ENCODE measurements at regions not wholly inside any gene's neighbourhood (a gene's known extent, or its start where the extent isn't known, plus 50 kb on each side); places are given as distances from the start of the nearest gene placed in this dataset.

DNA sequence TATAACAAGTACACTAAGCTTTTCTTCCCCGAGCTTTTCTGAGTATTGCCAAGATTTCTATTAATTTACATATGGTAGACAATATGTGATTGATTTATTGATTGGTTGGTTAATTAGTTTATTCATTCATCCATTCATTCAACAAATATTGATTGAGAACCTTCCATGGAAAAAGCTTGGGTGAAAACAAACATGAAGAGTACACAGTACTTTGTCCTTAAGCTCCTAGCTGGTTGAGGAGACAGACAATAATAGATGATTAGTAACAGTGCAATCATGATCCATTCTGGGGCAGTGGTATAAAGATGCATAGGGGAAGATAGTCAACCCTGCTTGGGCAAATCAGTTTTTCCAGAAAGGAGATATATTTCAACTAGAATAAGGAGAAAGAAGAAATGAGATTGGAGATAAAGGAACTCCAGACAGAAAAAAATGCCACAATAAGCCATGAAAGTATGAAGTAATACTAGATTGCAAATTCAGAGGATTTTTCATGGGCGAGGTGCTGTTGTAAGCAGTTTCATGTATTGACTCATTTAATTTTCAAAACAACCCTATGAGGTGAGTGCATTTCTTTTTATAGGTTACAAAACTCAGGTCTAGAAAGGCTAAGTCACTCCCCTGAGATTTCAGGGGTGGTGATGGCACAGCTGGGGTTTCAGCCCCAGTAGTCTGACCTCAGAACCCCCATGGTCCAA, 129.5 kb downstream of the RND3 start:
- H3K27ac ChIP-seq (ENCODE audit: low read depth, low read length), result no peak overlapping the region
- H3K4me1 Mint-ChIP-seq, result no peaks in the 10 kb centered on the region
- ATAC-seq, result no peak
- no peaks in the 10 kb centered on the region for H3K27me3 Mint-ChIP-seq
- H3K4me1 ChIP-seq (ENCODE audit: control insufficient read depth in 2 of 2, insufficient read depth in 2 of 2, low read length in 2 of 2), result no peaks in the 10 kb centered on the region
- no peaks in the 10 kb centered on the region for H3K36me3 ChIP-seq (ENCODE audit: control insufficient read depth in 2 of 3, insufficient read depth in 3 of 3, low read length in 3 of 3)
- no peak for DNase-seq
- ChIA-PET CTCF (no interaction called here), POLR2A (no interaction called here)
- no peaks in the 10 kb centered on the region for H3K36me3 Mint-ChIP-seq
- H3K9me3 Mint-ChIP-seq, result peaks cover 0 to 21% (median 5%) of the 10 kb centered on the region in 11 donors
- intact Hi-C loops (cut with micrococcal nuclease), result no loop called here
- H3K4me3 ChIP-seq (ENCODE audit: low read length), result no peak overlapping the region
- H3K9me3 ChIP-seq (ENCODE audit: control insufficient read depth in 2 of 3, low read length in 3 of 3), result no peaks in the 10 kb centered on the region
- H3K4me3 Mint-ChIP-seq, result no peak overlapping the region
- no peaks in the 10 kb centered on the region for H3K27me3 ChIP-seq (ENCODE audit: control insufficient read depth in 2 of 2, insufficient read depth in 2 of 2, low read length in 2 of 2)
- no peak overlapping the region for H3K27ac Mint-ChIP-seq

DNA sequence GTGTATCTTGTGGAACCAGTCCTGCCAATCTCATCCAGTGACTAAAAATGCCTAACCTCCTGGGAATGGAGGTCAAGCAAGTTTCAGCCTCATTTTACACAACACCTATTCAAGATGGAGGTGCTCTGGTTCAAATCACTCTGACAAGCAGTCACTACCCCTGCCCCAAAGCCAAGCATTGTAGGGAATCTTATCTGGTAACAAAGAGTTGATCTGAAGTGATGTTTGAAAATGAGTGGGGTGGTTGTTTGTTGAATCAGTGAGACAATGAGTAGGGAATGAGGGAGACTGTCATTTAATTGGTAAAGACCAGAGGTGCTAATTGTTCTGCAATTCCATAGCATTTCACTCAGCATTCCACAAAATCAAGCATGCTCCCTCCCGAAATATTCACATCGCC, 132.0 kb downstream of the RND3 start:
- H3K27me3 Mint-ChIP-seq, result no peaks in the 10 kb centered on the region
- no peaks in the 10 kb centered on the region for H3K4me1 Mint-ChIP-seq
- H3K36me3 Mint-ChIP-seq, result no peaks in the 10 kb centered on the region
- ChIA-PET CTCF (no interaction called here), POLR2A (no interaction called here)
- Histone ChIP-seq H3K4me3 (ENCODE audit: low read length) (no peak overlapping the region), H3K9me3 (ENCODE audit: control insufficient read depth in 2 of 3, low read length in 3 of 3) (no peaks in the 10 kb centered on the region), H3K36me3 (ENCODE audit: control insufficient read depth in 2 of 3, insufficient read depth in 3 of 3, low read length in 3 of 3) (no peaks in the 10 kb centered on the region), H3K27ac (ENCODE audit: low read depth, low read length) (no peak overlapping the region), H3K27me3 (ENCODE audit: control insufficient read depth in 2 of 2, insufficient read depth in 2 of 2, low read length in 2 of 2) (no peaks in the 10 kb centered on the region), H3K4me1 (ENCODE audit: control insufficient read depth in 2 of 2, insufficient read depth in 2 of 2, low read length in 2 of 2) (no peaks in the 10 kb centered on the region)
- DNase-seq, result no peak
- H3K27ac Mint-ChIP-seq, result no peak overlapping the region
- peaks cover 0 to 12% (median 4%) of the 10 kb centered on the region in 11 donors for H3K9me3 Mint-ChIP-seq
- no peak for ATAC-seq
- H3K4me3 Mint-ChIP-seq, result no peak overlapping the region
- intact Hi-C loops (cut with micrococcal nuclease), result no loop called here

DNA sequence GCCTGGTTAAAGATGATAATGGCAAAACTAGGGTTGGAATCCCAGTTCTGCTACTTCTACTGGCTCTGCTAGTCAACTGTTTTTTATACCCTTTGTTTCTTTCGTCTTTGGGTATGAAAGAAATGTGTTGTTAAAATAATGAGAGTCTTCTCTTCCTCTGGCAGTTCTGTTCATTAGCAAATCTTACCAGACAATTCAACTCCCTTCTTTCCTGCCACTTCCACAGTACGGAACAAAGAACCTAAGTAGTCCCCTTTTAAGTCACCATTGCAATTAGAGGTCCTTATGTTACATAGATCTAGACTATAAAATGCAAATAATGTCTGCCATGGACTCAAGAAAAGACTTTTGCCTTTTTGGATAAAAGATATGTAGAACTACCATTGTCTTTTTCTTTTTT, 134.1 kb downstream of the RND3 start:
- ATAC-seq, result no peak
- no peaks in the 10 kb centered on the region for H3K27me3 Mint-ChIP-seq
- intact Hi-C loops (cut with micrococcal nuclease), result no loop called here

DNA sequence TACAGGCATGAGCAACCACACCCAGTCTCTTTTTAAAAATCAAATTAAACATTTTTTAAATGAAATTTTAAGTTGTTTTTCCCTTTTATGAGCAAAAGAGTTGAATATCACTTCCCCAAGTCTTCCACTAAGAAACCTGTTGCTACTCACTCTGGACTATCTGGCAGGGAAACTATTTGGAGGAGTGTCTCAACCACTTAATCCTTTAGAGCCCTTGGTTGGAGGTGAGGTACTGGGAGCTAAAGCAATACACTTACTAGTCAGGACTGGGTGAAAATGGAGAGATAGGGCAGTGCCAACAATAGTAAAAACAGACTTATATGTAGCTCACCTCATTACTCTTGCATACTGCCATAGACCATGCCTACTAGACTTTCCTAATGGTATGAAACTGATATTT, 135.5 kb downstream of the RND3 start:
- H3K27me3 Mint-ChIP-seq, result no peaks in the 10 kb centered on the region
- DNase-seq, result no peak
- H3K9me3 Mint-ChIP-seq, result peaks cover 0 to 12% (median 4%) of the 10 kb centered on the region in 11 donors
- no peak overlapping the region for H3K27ac Mint-ChIP-seq
- ChIA-PET POLR2A (no interaction called here), CTCF (no interaction called here)
- no peaks in the 10 kb centered on the region for H3K4me1 Mint-ChIP-seq
- no peak overlapping the region for H3K4me3 ChIP-seq (ENCODE audit: low read length)
- no peaks in the 10 kb centered on the region for H3K27me3 ChIP-seq (ENCODE audit: control insufficient read depth in 2 of 2, insufficient read depth in 2 of 2, low read length in 2 of 2)
- H3K4me1 ChIP-seq (ENCODE audit: control insufficient read depth in 2 of 2, insufficient read depth in 2 of 2, low read length in 2 of 2), result no peaks in the 10 kb centered on the region
- H3K36me3 ChIP-seq (ENCODE audit: control insufficient read depth in 2 of 3, insufficient read depth in 3 of 3, low read length in 3 of 3), result no peaks in the 10 kb centered on the region
- no peak for ATAC-seq
- no peaks in the 10 kb centered on the region for H3K36me3 Mint-ChIP-seq
- no peak overlapping the region for H3K27ac ChIP-seq (ENCODE audit: low read depth, low read length)
- H3K9me3 ChIP-seq (ENCODE audit: control insufficient read depth in 2 of 3, low read length in 3 of 3), result no peaks in the 10 kb centered on the region
- intact Hi-C loops (cut with micrococcal nuclease), result no loop called here
- no peak overlapping the region for H3K4me3 Mint-ChIP-seq

More for the DNA sequence above, 134.1 kb downstream of the RND3 start:
- Mint-ChIP-seq H3K4me1 (no peaks in the 10 kb centered on the region), H3K9me3 (peaks cover 0 to 12% (median 4%) of the 10 kb centered on the region in 11 donors), H3K27ac (no peak overlapping the region), H3K4me3 (no peak overlapping the region), H3K36me3 (no peaks in the 10 kb centered on the region)
- CTCF ChIA-PET, result no interaction called here
- Histone ChIP-seq H3K36me3 (ENCODE audit: control insufficient read depth in 2 of 3, insufficient read depth in 3 of 3, low read length in 3 of 3) (no peaks in the 10 kb centered on the region), H3K27ac (ENCODE audit: low read depth, low read length) (no peak overlapping the region), H3K4me3 (ENCODE audit: low read length) (no peak overlapping the region), H3K4me1 (ENCODE audit: control insufficient read depth in 2 of 2, insufficient read depth in 2 of 2, low read length in 2 of 2) (no peaks in the 10 kb centered on the region), H3K27me3 (ENCODE audit: control insufficient read depth in 2 of 2, insufficient read depth in 2 of 2, low read length in 2 of 2) (no peaks in the 10 kb centered on the region), H3K9me3 (ENCODE audit: control insufficient read depth in 2 of 3, low read length in 3 of 3) (no peaks in the 10 kb centered on the region)
- DNase-seq, result no peak
- POLR2A ChIA-PET, result no interaction called here

GRCh38 chr2:150350500-150350899, 137.0 kb downstream of the RND3 start:
- no peak overlapping the region for H3K4me3 Mint-ChIP-seq
- CTCF ChIA-PET, result no interaction called here
- H3K4me1 Mint-ChIP-seq, result no peaks in the 10 kb centered on the region
- H3K9me3 Mint-ChIP-seq, result peaks cover 0 to 19% (median 5%) of the 10 kb centered on the region in 11 donors
- H3K4me1 ChIP-seq (ENCODE audit: control insufficient read depth in 2 of 2, insufficient read depth in 2 of 2, low read length in 2 of 2), result no peaks in the 10 kb centered on the region
- ATAC-seq (no peak), DNase-seq (no peak)
- H3K36me3 Mint-ChIP-seq, result no peaks in the 10 kb centered on the region
- intact Hi-C loops (cut with micrococcal nuclease), result no loop called here
- H3K27me3 ChIP-seq (ENCODE audit: control insufficient read depth in 2 of 2, insufficient read depth in 2 of 2, low read length in 2 of 2), result no peaks in the 10 kb centered on the region
- no peak overlapping the region for H3K4me3 ChIP-seq (ENCODE audit: low read length)
- no peaks in the 10 kb centered on the region for H3K27me3 Mint-ChIP-seq
- POLR2A ChIA-PET, result no interaction called here
- H3K27ac Mint-ChIP-seq, result no peak overlapping the region
- no peaks in the 10 kb centered on the region for H3K36me3 ChIP-seq (ENCODE audit: control insufficient read depth in 2 of 3, insufficient read depth in 3 of 3, low read length in 3 of 3)
- H3K9me3 ChIP-seq (ENCODE audit: control insufficient read depth in 2 of 3, low read length in 3 of 3), result no peaks in the 10 kb centered on the region
- H3K27ac ChIP-seq (ENCODE audit: low read depth, low read length), result no peak overlapping the region

DNA sequence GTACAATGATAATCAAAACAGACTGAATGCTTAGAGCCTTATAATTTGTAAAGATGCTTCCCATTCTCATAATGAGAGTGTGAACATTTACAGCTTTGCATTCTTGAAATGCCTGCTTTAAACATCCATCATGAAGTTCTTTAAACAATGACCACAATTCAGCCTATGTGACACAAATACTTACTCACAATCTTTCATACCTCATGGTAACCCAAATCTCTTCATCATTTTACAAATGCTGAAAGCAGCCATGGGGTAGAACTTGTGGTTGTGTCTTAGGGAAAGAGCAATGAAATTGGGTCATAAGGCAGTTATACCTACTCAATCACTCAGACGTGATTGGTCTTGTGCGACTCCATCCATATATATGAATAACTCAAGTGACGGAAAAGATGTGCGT, 140.7 kb downstream of the RND3 start:
- Mint-ChIP-seq H3K4me1 (no peaks in the 10 kb centered on the region), H3K9me3 (peaks cover 0 to 9% (median 0%) of the 10 kb centered on the region in 11 donors), H3K4me3 (no peak overlapping the region), H3K27ac (no peak overlapping the region), H3K27me3 (peaks cover 0 to 5% (median 0%) of the 10 kb centered on the region in 5 donors), H3K36me3 (no peaks in the 10 kb centered on the region)
- H3K4me3 ChIP-seq (ENCODE audit: low read length), result no peak overlapping the region
- H3K27me3 ChIP-seq (ENCODE audit: control insufficient read depth in 2 of 2, insufficient read depth in 2 of 2, low read length in 2 of 2), result no peaks in the 10 kb centered on the region
- H3K36me3 ChIP-seq (ENCODE audit: control insufficient read depth in 2 of 3, insufficient read depth in 3 of 3, low read length in 3 of 3), result no peaks in the 10 kb centered on the region
- POLR2A ChIA-PET, result no interaction called here
- H3K9me3 ChIP-seq (ENCODE audit: control insufficient read depth in 2 of 3, low read length in 3 of 3), result no peaks in the 10 kb centered on the region
- intact Hi-C loops (cut with micrococcal nuclease), result no loop called here
- DNase-seq, result no peak
- H3K4me1 ChIP-seq (ENCODE audit: control insufficient read depth in 2 of 2, insufficient read depth in 2 of 2, low read length in 2 of 2), result no peaks in the 10 kb centered on the region
- no peak overlapping the region for H3K27ac ChIP-seq (ENCODE audit: low read depth, low read length)
- ATAC-seq, result no peak
- CTCF ChIA-PET, result no interaction called here

- Mint-ChIP-seq H3K27ac (no peak overlapping the region), H3K36me3 (no peaks in the 10 kb centered on the region), H3K9me3 (peaks cover 0 to 16% (median 2%) of the 10 kb centered on the region in 11 donors), H3K27me3 (peaks cover 0 to 5% (median 0%) of the 10 kb centered on the region in 5 donors), H3K4me3 (no peak overlapping the region), H3K4me1 (no peaks in the 10 kb centered on the region)
- Histone ChIP-seq H3K4me1 (ENCODE audit: control insufficient read depth in 2 of 2, insufficient read depth in 2 of 2, low read length in 2 of 2) (no peaks in the 10 kb centered on the region), H3K27ac (ENCODE audit: low read depth, low read length) (no peak overlapping the region), H3K4me3 (ENCODE audit: low read length) (no peak overlapping the region), H3K36me3 (ENCODE audit: control insufficient read depth in 2 of 3, insufficient read depth in 3 of 3, low read length in 3 of 3) (no peaks in the 10 kb centered on the region), H3K9me3 (ENCODE audit: control insufficient read depth in 2 of 3, low read length in 3 of 3) (no peaks in the 10 kb centered on the region), H3K27me3 (ENCODE audit: control insufficient read depth in 2 of 2, insufficient read depth in 2 of 2, low read length in 2 of 2) (no peaks in the 10 kb centered on the region)
- CTCF ChIA-PET, result no interaction called here
- no peak for DNase-seq
- intact Hi-C loops (cut with micrococcal nuclease), result no loop called here
- POLR2A ChIA-PET, result no interaction called here
- ATAC-seq, result no peak
Observed at GRCh38 chr2:150341982-150342680, 145.3 kb downstream of the RND3 start.

Data from naive thymus-derived CD4-positive, alpha-beta T cell (primary cell).